ENCODE measurements at regions not wholly inside any gene's neighbourhood (a gene's known extent, or its start where the extent isn't known, plus 50 kb on each side); places are given as distances from the start of the nearest gene placed in this dataset.
"Not testable (repeated sequence)": the region's sequence is repeated elsewhere in the genome, so short reads cannot be mapped to it uniquely, and the experiment has no call there.

GRCh38 chr3:72660270-72661114, 187.8 kb downstream of the SHQ1 start:
- DNase-seq, result no peak

- DNase-seq, result no peak
Measured at GRCh38 chr3:72659596-72659995, 188.6 kb downstream of the SHQ1 start.

GRCh38 chr3:72659188-72659587, 189.1 kb downstream of the SHQ1 start:
- DNase-seq, result no peak

- DNase-seq, result no peak
Measured at GRCh38 chr3:72658466-72659100, 189.7 kb downstream of the SHQ1 start.

- peak in 6 of 56 donors; percentile 3 to 11 (median 8) for DNase-seq
Measured at GRCh38 chr3:72657666-72658065, 190.6 kb downstream of the SHQ1 start.

GRCh38 chr3:72655723-72656122, 192.5 kb downstream of the SHQ1 start:
- DNase-seq, result peak in 1 of 56 donors; percentile 8

- DNase-seq, result peak in 26 of 56 donors; percentile 6 to 57 (median 20)
Measured at GRCh38 chr3:72655131-72655551, 193.1 kb downstream of the SHQ1 start.

- no peak for DNase-seq
Measured at GRCh38 chr3:72652395-72652794, 195.8 kb downstream of the SHQ1 start.

GRCh38 chr3:72651498-72651897, 196.7 kb downstream of the SHQ1 start:
- no peak for DNase-seq

- no peak for DNase-seq
Measured at GRCh38 chr3:72646263-72646662, 202.0 kb downstream of the SHQ1 start.

GRCh38 chr3:72643635-72644034, 204.6 kb downstream of the SHQ1 start:
- not testable (repeated sequence) for DNase-seq

- DNase-seq, result no peak
Measured at GRCh38 chr3:72641684-72642083, 206.6 kb downstream of the SHQ1 start.

GRCh38 chr3:72641072-72641471, 207.2 kb downstream of the SHQ1 start:
- no peak for DNase-seq

GRCh38 chr3:72636969-72637597, 211.2 kb downstream of the SHQ1 start:
- no peak for DNase-seq

GRCh38 chr3:72635551-72635950, 212.7 kb downstream of the SHQ1 start:
- no peak for DNase-seq

- no peak for DNase-seq
Measured at GRCh38 chr3:72634128-72634527, 214.1 kb downstream of the SHQ1 start.

GRCh38 chr3:72633534-72633933, 214.7 kb downstream of the SHQ1 start:
- DNase-seq, result no peak

GRCh38 chr3:72633121-72633520, 215.1 kb downstream of the SHQ1 start:
- no peak for DNase-seq

GRCh38 chr3:72632129-72632528, 216.1 kb downstream of the SHQ1 start:
- no peak for DNase-seq

- DNase-seq, result no peak
Measured at GRCh38 chr3:72630969-72631344, 217.3 kb downstream of the SHQ1 start.

- no peak for DNase-seq
Measured at GRCh38 chr3:72630327-72630968, 217.8 kb downstream of the SHQ1 start.

GRCh38 chr3:72629191-72629631, 219.0 kb downstream of the SHQ1 start:
- DNase-seq, result no peak
